A549 (cell line): ENCODE measurements at regions not wholly inside any gene's neighbourhood (a gene's known extent, or its start where the extent isn't known, plus 50 kb on each side); places are given as distances from the start of the nearest gene placed in this dataset.

ENCODE experiments used
- ATAC-seq, 2 experiments: fragments of 200-7000 bp in 1 of 2; fragments of >200 bp in 1 of 2; cut with Nextera tagmentation in 1 of 2; cut with Tn5 transposase in 1 of 2; 3 replicates each; pipeline versions ENCODE4 v1.8.0 to v1.9.1; 2018 to 2020; ENCODE audit warnings: mild to moderate bottlenecking in 1 of 2, moderate library complexity in 1 of 2
- CTCF ChIA-PET: fragments of 300-600 bp; sonication (Branson Sonifier 250); formaldehyde crosslinking; extraction: SDS; loops from one replicate; lab custom pipeline; 2021; ENCODE audit warnings: antibody characterized with exemption, inconsistent platforms; lab: Yijun Ruan, JAX
- POLR2A ChIA-PET: fragments of 350-600 bp; formaldehyde crosslinking; extraction: SDS; loops from one replicate; lab custom pipeline; 2021; ENCODE audit warnings: antibody characterized with exemption, inconsistent platforms; lab: Yijun Ruan, JAX
- DNase-seq, 2 experiments: peaks; one replicate each; pipeline versions ENCODE4 v3.0.0 to v3.0.0-alpha.2; 2011 to 2016; ENCODE audit warnings: low read depth in 1 of 2, low spot score in 1 of 2
- FAIRE-seq: peaks from 2 replicates; lab custom pipeline; 2011; peaks lifted over from hg19 to GRCh38; lab: Jason Lieb, UNC
- H3K27ac ChIP-seq, 2 experiments: fragments of >200 bp; sonication (Bioruptor Twin); formaldehyde crosslinking; 3 replicates each; pipeline ENCODE4 v1.5.1; 2016 to 2017
- H3K4me1 ChIP-seq: fragments of >200 bp; sonication (Bioruptor Twin); formaldehyde crosslinking; 3 replicates; pipeline ENCODE4 v1.6.1; 2016
- H3K4me2 ChIP-seq: fragments of >200 bp; sonication (Bioruptor Twin); formaldehyde crosslinking; 3 replicates; pipeline ENCODE4 v1.6.1; 2016
- H3K4me3 ChIP-seq: fragments of >200 bp; sonication (Bioruptor Twin); formaldehyde crosslinking; 3 replicates; pipeline ENCODE4 v1.5.1; 2016
- H3K9me3 ChIP-seq: fragments of >200 bp; sonication (Bioruptor Twin); formaldehyde crosslinking; 3 replicates; pipeline ENCODE4 v1.6.1; 2016
- CHD4 ChIP-seq: fragments of 200-600 bp; sonication (generic); IDR thresholded peaks from 2 replicates; pipeline ENCODE4 v1.6.1; 2016; ENCODE audit warnings: antibody characterized with exemption, mild to moderate bottlenecking, borderline replicate concordance
- EHMT2 ChIP-seq: fragments of 200-600 bp; sonication (generic); IDR thresholded peaks from 2 replicates; pipeline ENCODE4 v1.6.1; 2016; ENCODE audit warnings: antibody characterized with exemption, low read depth, mild to moderate bottlenecking, moderate library complexity
- EP300 ChIP-seq, 2 experiments: fragments of >200 bp; sonication (Bioruptor Twin); formaldehyde crosslinking; IDR thresholded peaks; 2 replicates in 1 of 2; 3 replicates in 1 of 2; pipeline ENCODE4 v1.6.1; 2016 to 2017
- ESRRA ChIP-seq: fragments of 150-350 bp; IDR thresholded peaks from 2 replicates; pipeline ENCODE4 v1.6.1; 2014; ENCODE audit warnings: mild to moderate bottlenecking, low read length, borderline replicate concordance
- FOSB ChIP-seq: fragments of 250-450 bp; sonication (Bioruptor Pico); IDR thresholded peaks from 2 replicates; pipeline ENCODE4 v1.5.0; 2020; ENCODE audit warnings: mild to moderate bottlenecking, moderate library complexity
- FOXS1 ChIP-seq: fragments of 250-450 bp; sonication (Bioruptor Pico); IDR thresholded peaks from 2 replicates; pipeline ENCODE4 v1.5.0; 2020; ENCODE audit warnings: mild to moderate bottlenecking, moderate library complexity
- HDAC2 ChIP-seq: fragments of 200-600 bp; sonication (generic); IDR thresholded peaks from 2 replicates; pipeline ENCODE4 v1.6.1; 2016
- HEYL ChIP-seq: fragments of 250-450 bp; sonication (Bioruptor Pico); IDR thresholded peaks from 2 replicates; pipeline ENCODE4 v1.8.0; 2021; ENCODE audit warnings: mild to moderate bottlenecking, moderate library complexity
- KDM1A ChIP-seq: fragments of 200-600 bp; sonication (generic); IDR thresholded peaks from 2 replicates; pipeline ENCODE4 v1.6.1; 2016; ENCODE audit warnings: low read depth, mild to moderate bottlenecking
- KDM5A ChIP-seq: fragments of 200-600 bp; sonication (generic); IDR thresholded peaks from 2 replicates; pipeline ENCODE4 v1.6.1; 2016; ENCODE audit warnings: antibody characterized with exemption, mild to moderate bottlenecking
- MYC ChIP-seq: IDR thresholded peaks from 2 replicates; pipeline ENCODE4 v1.6.1; 2012; ENCODE audit warnings: mild to moderate bottlenecking, inconsistent platforms, low read length, improper control_type of control experiment, borderline replicate concordance
- NR3C1 ChIP-seq: fragments of >200 bp; sonication (Bioruptor Twin); formaldehyde crosslinking; IDR thresholded peaks from 3 replicates; pipeline ENCODE4 v1.6.1; 2017
- PHF8 ChIP-seq: fragments of 200-600 bp; sonication (generic); IDR thresholded peaks from 2 replicates; pipeline ENCODE4 v1.6.1; 2016; ENCODE audit warnings: low read depth, mild to moderate bottlenecking, antibody characterized with exemption, moderate library complexity, borderline replicate concordance
- POLR2AphosphoS2 ChIP-seq: conservative IDR thresholded peaks from 2 replicates; pipeline ENCODE4 v1.6.1; 2012; ENCODE audit warnings: low read length, improper control_type of control experiment, inconsistent platforms
- RCOR1 ChIP-seq: fragments of 150-350 bp; IDR thresholded peaks from 2 replicates; pipeline ENCODE4 v1.6.1; 2014; ENCODE audit warnings: antibody characterized with exemption, low read length, low read depth
- RNF2 ChIP-seq: fragments of 200-600 bp; sonication (generic); IDR thresholded peaks from 2 replicates; pipeline ENCODE4 v1.6.1; 2016; ENCODE audit warnings: low read depth, mild to moderate bottlenecking, antibody characterized with exemption, moderate library complexity, borderline replicate concordance
- SMC3 ChIP-seq: fragments of >200 bp; sonication (Bioruptor Twin); formaldehyde crosslinking; IDR thresholded peaks from 3 replicates; pipeline ENCODE4 v1.6.1; 2018; ENCODE audit warnings: inconsistent platforms
- ZNF302 ChIP-seq: fragments of 250-450 bp; sonication (Bioruptor Pico); IDR thresholded peaks from 2 replicates; pipeline ENCODE4 v1.9.0; 2021; ENCODE audit warnings: inconsistent platforms, mild to moderate bottlenecking, moderate library complexity
- ZSCAN20 ChIP-seq: fragments of 250-450 bp; sonication (Bioruptor Pico); IDR thresholded peaks from 2 replicates; pipeline ENCODE4 v1.8.0; 2022; ENCODE audit warnings: mild to moderate bottlenecking, moderate library complexity
- WGBS: methylation state at CpG from one replicate; pipeline ENCODE4 v1.1.6; 2017; ENCODE audit errors: missing lambda C conversion rate; 5-methylcytosine and 5-hydroxymethylcytosine counted together
- TF ChIP-seq, protein P1 (sequence below): fragments of >200 bp; sonication (Bioruptor Twin); formaldehyde crosslinking; IDR thresholded peaks from 3 replicates; pipeline ENCODE4 v1.6.1; 2016
- TF ChIP-seq, protein P2 (sequence below): fragments of 250-450 bp; sonication (Bioruptor Pico); IDR thresholded peaks from 2 replicates; pipeline ENCODE4 v1.5.0; 2021; ENCODE audit warnings: mild to moderate bottlenecking, moderate library complexity, borderline replicate concordance
- TF ChIP-seq, protein P3 (sequence below): fragments of 150-350 bp; IDR thresholded peaks from 2 replicates; pipeline ENCODE4 v1.6.1; 2014; ENCODE audit warnings: low read depth, mild to moderate bottlenecking, low read length
- TF ChIP-seq, protein P4 (sequence below): fragments of >200 bp; sonication (Bioruptor Twin); formaldehyde crosslinking; IDR thresholded peaks from 3 replicates; pipeline ENCODE4 v1.5.1; 2016
- TF ChIP-seq, protein P5 (sequence below): fragments of 200-600 bp; sonication (generic); IDR thresholded peaks from 2 replicates; pipeline ENCODE4 v1.6.1; 2016; ENCODE audit warnings: antibody characterized with exemption, mild to moderate bottlenecking, moderate library complexity
- TF ChIP-seq, protein P6 (sequence below): IDR thresholded peaks from 2 replicates; pipeline ENCODE4 v1.6.1; 2012

DNA sequence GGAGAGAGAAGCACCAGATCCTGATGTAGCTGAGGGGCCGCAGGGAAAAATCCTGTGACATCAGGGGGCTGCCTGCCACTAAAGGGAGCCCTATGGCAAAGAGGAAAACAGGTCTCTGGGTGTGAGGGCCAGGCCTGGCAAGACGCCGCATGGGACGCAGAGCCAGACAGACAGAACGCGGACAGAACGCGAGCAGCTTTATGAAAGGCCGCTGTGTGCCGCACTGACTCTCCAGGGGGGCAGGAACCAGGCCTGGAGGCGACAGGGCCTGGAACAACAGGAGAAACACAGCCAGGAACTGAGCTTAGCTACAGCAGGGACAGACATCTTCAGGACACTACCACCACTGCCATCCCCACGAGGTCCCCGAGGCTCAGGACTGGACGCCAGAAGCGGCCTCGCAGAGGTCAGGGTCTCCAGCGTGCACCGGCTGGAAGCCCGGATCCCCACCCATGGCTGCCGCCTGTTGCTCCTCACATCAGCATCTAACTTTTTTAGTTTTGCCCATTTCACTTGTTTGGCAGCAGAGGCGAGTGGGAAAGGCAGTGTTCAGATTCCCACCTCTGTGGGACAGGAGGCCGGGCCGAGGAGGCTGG lies 131.6 kb downstream of the VAPA start:
- WGBS: 68% methylated on average over 22 of the region's 23 CpGs
- H3K4me1 ChIP-seq: no peaks in the 10 kb centered on the region
- no peak for FAIRE-seq
- H3K27ac ChIP-seq: no peak overlapping the region
- POLR2A ChIA-PET: interaction anchor here (0.5 kb wide), 1 partner anchor 126 kb away, joined by 7 read pairs; no protein-coding TSS in a partner anchor
- no peak for TF ChIP-seq EP300 (IDR thresholded peaks at IDR 0.05)
- TF ChIP-seq, protein P1, sequence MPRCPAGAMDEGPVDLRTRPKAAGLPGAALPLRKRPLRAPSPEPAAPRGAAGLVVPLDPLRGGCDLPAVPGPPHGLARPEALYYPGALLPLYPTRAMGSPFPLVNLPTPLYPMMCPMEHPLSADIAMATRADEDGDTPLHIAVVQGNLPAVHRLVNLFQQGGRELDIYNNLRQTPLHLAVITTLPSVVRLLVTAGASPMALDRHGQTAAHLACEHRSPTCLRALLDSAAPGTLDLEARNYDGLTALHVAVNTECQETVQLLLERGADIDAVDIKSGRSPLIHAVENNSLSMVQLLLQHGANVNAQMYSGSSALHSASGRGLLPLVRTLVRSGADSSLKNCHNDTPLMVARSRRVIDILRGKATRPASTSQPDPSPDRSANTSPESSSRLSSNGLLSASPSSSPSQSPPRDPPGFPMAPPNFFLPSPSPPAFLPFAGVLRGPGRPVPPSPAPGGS: no peak
- no peak for TF ChIP-seq FOXS1
- TF ChIP-seq, protein P2, sequence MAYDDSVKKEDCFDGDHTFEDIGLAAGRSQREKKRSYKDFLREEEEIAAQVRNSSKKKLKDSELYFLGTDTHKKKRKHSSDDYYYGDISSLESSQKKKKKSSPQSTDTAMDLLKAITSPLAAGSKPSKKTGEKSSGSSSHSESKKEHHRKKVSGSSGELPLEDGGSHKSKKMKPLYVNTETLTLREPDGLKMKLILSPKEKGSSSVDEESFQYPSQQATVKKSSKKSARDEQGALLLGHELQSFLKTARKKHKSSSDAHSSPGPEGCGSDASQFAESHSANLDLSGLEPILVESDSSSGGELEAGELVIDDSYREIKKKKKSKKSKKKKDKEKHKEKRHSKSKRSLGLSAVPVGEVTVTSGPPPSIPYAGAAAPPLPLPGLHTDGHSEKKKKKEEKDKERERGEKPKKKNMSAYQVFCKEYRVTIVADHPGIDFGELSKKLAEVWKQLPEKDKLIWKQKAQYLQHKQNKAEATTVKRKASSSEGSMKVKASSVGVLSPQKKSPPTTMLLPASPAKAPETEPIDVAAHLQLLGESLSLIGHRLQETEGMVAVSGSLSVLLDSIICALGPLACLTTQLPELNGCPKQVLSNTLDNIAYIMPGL (CRISPR knock-in tag): no peak
- no peak for TF ChIP-seq NR3C1
- no peak for TF ChIP-seq RCOR1
- no peak for TF ChIP-seq HEYL (CRISPR knock-in tag)
- TF ChIP-seq, protein P3, sequence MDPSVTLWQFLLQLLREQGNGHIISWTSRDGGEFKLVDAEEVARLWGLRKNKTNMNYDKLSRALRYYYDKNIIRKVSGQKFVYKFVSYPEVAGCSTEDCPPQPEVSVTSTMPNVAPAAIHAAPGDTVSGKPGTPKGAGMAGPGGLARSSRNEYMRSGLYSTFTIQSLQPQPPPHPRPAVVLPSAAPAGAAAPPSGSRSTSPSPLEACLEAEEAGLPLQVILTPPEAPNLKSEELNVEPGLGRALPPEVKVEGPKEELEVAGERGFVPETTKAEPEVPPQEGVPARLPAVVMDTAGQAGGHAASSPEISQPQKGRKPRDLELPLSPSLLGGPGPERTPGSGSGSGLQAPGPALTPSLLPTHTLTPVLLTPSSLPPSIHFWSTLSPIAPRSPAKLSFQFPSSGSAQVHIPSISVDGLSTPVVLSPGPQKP: no peak
- TF ChIP-seq HDAC2: no peak
- TF ChIP-seq PHF8: no peak
- TF ChIP-seq EHMT2: no peak
- TF ChIP-seq POLR2AphosphoS2: no peak
- no peak for TF ChIP-seq FOSB (CRISPR knock-in tag)
- no peak for TF ChIP-seq MYC
- TF ChIP-seq ZSCAN20 (CRISPR knock-in tag): no peak
- TF ChIP-seq, all 56 proteins: peak for 0
- CTCF ChIA-PET: no interaction called here
- no peak overlapping the region for H3K4me2 ChIP-seq
- no peak for ATAC-seq
- H3K4me3 ChIP-seq: no peak overlapping the region
- no peak for DNase-seq
- H3K9me3 ChIP-seq: no peaks in the 10 kb centered on the region

DNA sequence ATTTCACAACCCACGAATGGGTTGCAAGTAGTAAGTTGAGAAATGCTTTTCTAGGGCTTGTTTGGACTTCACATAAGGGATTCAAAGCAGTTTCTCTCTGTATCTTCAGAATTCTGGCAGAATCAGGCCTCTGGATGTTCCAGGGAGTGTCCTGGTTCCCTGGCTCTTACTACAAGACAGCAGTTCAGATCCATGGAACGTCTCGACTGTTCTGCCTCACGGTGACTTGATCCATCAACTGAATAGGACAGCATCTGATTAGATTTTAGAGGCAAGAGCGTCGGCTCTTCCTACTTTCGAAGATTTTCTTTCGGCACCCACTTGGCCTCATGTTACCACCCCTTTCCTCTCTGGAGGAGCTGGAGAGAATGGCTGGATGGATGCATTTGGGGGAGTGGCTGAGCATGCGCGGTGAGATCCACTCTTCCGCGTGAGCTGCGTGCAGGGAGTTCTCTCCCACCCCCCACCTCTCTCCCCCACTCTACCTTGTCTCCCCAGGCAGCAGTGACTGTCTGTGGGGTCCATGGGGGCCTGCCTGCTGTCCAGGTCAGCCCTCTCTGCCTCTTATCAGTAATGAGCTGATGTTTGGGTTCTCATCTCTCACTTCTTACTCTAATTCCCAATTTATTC lies 132.5 kb downstream of the VAPA start:
- FAIRE-seq: no peak
- Histone ChIP-seq H3K9me3 (no peaks in the 10 kb centered on the region), H3K27ac (no peak overlapping the region), H3K4me2 (no peak overlapping the region), H3K4me1 (no peaks in the 10 kb centered on the region), H3K4me3 (no peak overlapping the region)
- ATAC-seq: no peak
- ChIA-PET CTCF (no interaction called here), POLR2A (no interaction called here)
- no peak for DNase-seq
- WGBS: 77% methylated on average over 13 of the region's 13 CpGs
- no peak for TF ChIP-seq ZNF302 (CRISPR knock-in tag)
- TF ChIP-seq, protein P4, sequence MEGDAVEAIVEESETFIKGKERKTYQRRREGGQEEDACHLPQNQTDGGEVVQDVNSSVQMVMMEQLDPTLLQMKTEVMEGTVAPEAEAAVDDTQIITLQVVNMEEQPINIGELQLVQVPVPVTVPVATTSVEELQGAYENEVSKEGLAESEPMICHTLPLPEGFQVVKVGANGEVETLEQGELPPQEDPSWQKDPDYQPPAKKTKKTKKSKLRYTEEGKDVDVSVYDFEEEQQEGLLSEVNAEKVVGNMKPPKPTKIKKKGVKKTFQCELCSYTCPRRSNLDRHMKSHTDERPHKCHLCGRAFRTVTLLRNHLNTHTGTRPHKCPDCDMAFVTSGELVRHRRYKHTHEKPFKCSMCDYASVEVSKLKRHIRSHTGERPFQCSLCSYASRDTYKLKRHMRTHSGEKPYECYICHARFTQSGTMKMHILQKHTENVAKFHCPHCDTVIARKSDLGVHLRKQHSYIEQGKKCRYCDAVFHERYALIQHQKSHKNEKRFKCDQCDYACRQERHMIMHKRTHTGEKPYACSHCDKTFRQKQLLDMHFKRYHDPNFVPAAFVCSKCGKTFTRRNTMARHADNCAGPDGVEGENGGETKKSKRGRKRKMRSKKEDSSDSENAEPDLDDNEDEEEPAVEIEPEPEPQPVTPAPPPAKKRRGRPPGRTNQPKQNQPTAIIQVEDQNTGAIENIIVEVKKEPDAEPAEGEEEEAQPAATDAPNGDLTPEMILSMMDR: no peak
- TF ChIP-seq SMC3: no peak
- TF ChIP-seq, protein P5, sequence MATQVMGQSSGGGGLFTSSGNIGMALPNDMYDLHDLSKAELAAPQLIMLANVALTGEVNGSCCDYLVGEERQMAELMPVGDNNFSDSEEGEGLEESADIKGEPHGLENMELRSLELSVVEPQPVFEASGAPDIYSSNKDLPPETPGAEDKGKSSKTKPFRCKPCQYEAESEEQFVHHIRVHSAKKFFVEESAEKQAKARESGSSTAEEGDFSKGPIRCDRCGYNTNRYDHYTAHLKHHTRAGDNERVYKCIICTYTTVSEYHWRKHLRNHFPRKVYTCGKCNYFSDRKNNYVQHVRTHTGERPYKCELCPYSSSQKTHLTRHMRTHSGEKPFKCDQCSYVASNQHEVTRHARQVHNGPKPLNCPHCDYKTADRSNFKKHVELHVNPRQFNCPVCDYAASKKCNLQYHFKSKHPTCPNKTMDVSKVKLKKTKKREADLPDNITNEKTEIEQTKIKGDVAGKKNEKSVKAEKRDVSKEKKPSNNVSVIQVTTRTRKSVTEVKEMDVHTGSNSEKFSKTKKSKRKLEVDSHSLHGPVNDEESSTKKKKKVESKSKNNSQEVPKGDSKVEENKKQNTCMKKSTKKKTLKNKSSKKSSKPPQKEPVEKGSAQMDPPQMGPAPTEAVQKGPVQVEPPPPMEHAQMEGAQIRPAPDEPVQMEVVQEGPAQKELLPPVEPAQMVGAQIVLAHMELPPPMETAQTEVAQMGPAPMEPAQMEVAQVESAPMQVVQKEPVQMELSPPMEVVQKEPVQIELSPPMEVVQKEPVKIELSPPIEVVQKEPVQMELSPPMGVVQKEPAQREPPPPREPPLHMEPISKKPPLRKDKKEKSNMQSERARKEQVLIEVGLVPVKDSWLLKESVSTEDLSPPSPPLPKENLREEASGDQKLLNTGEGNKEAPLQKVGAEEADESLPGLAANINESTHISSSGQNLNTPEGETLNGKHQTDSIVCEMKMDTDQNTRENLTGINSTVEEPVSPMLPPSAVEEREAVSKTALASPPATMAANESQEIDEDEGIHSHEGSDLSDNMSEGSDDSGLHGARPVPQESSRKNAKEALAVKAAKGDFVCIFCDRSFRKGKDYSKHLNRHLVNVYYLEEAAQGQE: no peak
- TF ChIP-seq, protein P6, sequence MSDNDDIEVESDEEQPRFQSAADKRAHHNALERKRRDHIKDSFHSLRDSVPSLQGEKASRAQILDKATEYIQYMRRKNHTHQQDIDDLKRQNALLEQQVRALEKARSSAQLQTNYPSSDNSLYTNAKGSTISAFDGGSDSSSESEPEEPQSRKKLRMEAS: no peak
- TF ChIP-seq KDM5A: no peak
- TF ChIP-seq EP300 (IDR thresholded peaks at IDR 0.05): no peak
- no peak for TF ChIP-seq RNF2
- TF ChIP-seq MYC: no peak
- no peak for TF ChIP-seq HDAC2
- TF ChIP-seq CHD4: no peak
- TF ChIP-seq KDM1A: no peak
- TF ChIP-seq ESRRA: no peak
